Stimulated activated CD4-positive, alpha-beta T cell treated with anti-CD3 and anti-CD28 coated beads, Interleukin-15, amount 100 ng/mL, for 24 hours (primary cell): ENCODE measurements at regions not wholly inside any gene's neighbourhood (a gene's known extent, or its start where the extent isn't known, plus 50 kb on each side); places are given as distances from the start of the nearest gene placed in this dataset.

Experiments used
- DNase-seq: peaks from one replicate; pipeline ENCODE4 v3.0.0-alpha.2; 2020

DNA sequence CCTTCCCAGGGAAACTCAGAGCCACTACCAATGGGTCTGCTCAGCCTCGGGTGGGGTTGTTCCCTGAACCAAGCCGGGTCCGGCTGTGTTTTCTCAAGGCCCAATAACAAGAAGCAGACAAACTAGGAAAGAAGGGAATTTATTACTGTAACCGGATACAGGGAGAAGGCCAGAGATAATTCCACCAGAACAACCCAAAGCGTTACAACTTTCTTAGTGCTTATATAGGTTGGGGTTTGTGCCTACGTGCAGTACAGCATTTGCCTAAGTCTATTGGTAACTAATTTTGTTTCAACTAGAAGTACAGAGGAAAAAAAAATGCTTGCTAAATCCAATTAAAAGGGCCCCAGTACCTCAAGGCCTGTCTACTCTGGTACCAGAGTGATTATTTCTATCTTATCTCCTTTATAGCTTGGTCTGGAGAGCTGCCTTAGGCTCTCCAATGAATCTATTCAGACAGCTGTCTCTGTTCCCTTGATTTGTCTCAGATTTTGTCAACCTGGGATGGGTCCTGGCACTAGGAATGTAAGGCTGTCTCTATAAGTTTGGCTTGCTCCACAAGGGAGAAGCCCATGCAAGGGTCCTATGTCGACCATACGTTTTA, 57.3 kb upstream of the CCDC190 start:
- DNase-seq, result no peak

- no peak for DNase-seq
Observed at GRCh38 chr1:162916821-162917613, 56.0 kb upstream of the CCDC190 start.

DNA sequence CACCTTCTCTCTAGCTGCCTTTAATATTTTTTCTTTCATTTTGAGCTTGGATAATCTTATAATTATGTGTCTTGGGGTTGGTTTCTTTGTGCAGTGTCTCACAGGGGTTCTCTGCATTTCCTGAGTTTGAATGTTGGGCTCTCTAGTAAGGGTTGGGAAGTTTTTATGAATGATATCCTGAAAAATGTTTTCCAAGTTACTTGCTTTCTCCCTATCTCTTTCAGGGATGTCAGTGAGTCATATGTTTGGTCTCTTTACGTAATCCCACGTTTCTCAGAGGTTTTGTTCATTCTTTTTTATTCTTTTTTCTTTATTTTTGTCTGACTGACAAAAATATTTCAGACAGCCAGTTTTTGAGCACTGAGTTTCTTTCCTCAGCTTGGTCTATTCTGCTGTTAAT, 55.4 kb upstream of the CCDC190 start:
- DNase-seq, result no peak

DNA sequence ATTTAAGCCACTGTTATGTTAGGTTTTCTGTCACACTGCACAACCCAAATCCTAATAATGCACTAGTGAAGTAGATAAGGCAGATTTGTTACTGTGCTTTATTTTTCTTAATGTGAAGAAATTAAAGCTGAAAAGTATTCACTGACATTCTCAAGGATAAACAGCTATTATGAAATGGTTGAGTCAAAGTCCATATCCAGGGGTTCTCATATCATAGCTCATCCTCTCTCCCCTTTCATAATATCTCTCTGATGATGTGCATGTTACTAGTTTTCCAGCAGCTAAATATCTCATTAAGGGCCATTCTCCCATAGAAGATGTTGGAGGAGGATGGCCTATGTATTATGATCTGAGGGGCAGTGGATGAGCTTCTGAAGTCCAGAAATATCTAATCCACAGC, 53.6 kb upstream of the CCDC190 start:
- DNase-seq, result no peak

GRCh38 chr1:162913345-162913744, 52.4 kb upstream of the CCDC190 start:
- no peak for DNase-seq

- DNase-seq, result no peak
Observed at GRCh38 chr1:162912061-162912667, 51.2 kb upstream of the CCDC190 start.
